Stomach (tissue), 8 donors: ENCODE measurements at regions not wholly inside any gene's neighbourhood (a gene's known extent, or its start where the extent isn't known, plus 50 kb on each side); places are given as distances from the start of the nearest gene placed in this dataset.
A peak's percentile ranks its signal among the peaks of the same experiment; 100 is the strongest.

Source experiments
- DNase-seq, 2 donors: peaks; one replicate each; pipeline versions ENCODE4 v3.0.0 to v3.0.0-alpha.2; 2013 to 2019
- H3K27ac ChIP-seq, 5 donors: fragments of 200-600 bp in 4 of 5; sonication (generic) in 4 of 5; one replicate each; pipeline ENCODE4 v1.5.1; 2013 to 2019; ENCODE audit warnings: mild to moderate bottlenecking in 1 of 5, moderate library complexity in 1 of 5
- H3K27me3 ChIP-seq, 3 donors: fragments of 200-600 bp; sonication (generic); one replicate each; pipeline ENCODE4 v1.5.1; 2017 to 2019; ENCODE audit warnings: mixed run types in 1 of 3
- H3K36me3 ChIP-seq, 4 donors: fragments of 200-600 bp; sonication (generic); 1 replicate in 3 of 4; 2 replicates in 1 of 4; pipeline ENCODE4 v1.5.1; 2016 to 2019
- H3K4me1 ChIP-seq, 4 donors: fragments of 200-600 bp; sonication (generic); one replicate each; pipeline ENCODE4 v1.5.1; 2016 to 2019
- H3K4me3 ChIP-seq, 4 donors: fragments of 200-600 bp; sonication (generic) in 3 of 4; one replicate each; pipeline ENCODE4 v1.5.1; 2016 to 2019; ENCODE audit warnings: mild to moderate bottlenecking in 1 of 4
- H3K9me3 ChIP-seq, 4 donors: fragments of 200-600 bp; sonication (generic); one replicate each; pipeline ENCODE4 v1.5.1; 2016 to 2019
- CTCF ChIP-seq, 7 experiments: fragments of 450-650 bp in 4 of 7; fragments of 200-600 bp in 3 of 7; sonication (generic) in 3 of 7; IDR thresholded peaks; one replicate each; pipeline ENCODE4 v1.5.1; 2016 to 2019; ENCODE audit warnings: antibody characterized with exemption in 7 of 7, control low read depth in 2 of 7, mild to moderate bottlenecking in 1 of 7
- EP300 ChIP-seq: sonication (generic); formaldehyde crosslinking; IDR thresholded peaks from one replicate; pipeline ENCODE4 v1.6.1; 2017; ENCODE audit warnings: antibody characterized with exemption
- POLR2A ChIP-seq, 4 donors: fragments of 450-650 bp; IDR thresholded peaks; one replicate each; pipeline ENCODE4 v1.6.1; 2016; ENCODE audit warnings: antibody characterized with exemption in 4 of 4, control low read depth in 2 of 4, mild to moderate bottlenecking in 1 of 4, moderate library complexity in 1 of 4
- POLR2AphosphoS5 ChIP-seq, 3 donors: sonication (generic); formaldehyde crosslinking; IDR thresholded peaks; one replicate each; pipeline ENCODE4 v1.6.1; 2016; ENCODE audit warnings: antibody characterized with exemption in 3 of 3
- WGBS, 5 donors: extraction: QIAGEN DNeasy Blood & Tissue Kit in 3 of 5; methylation state at CpG; one replicate each; pipeline versions ENCODE4 v1.1.5 to v1.1.7; 2013 to 2018; 5-methylcytosine and 5-hydroxymethylcytosine counted together
- intact Hi-C: fragments of 100-400 bp; cut with DNase I; formaldehyde crosslinking; loops from one replicate; pipeline ENCODE4 v1.15.1; 2023; ENCODE audit warnings: low total_unique reads
- donor health status: healthy with polysubstance abuse.
- donor health status: Bipolar disorder and iron deficiency.
- donor health status: healthy.

GRCh38 chr2:3954261-3954660, 250.9 kb downstream of the DCDC2C start:
- intact Hi-C loops: no loop called here
- no peak for TF ChIP-seq POLR2A (IDR thresholded peaks at IDR 0.05)
- 50 to 69% (median 60%) methylated on average over 5 of the region's 5 CpGs for WGBS, 5 donors

GRCh38 chr2:3956406-3956805, 253.0 kb downstream of the DCDC2C start:
- intact Hi-C loops: no loop called here
- Histone ChIP-seq H3K4me3 (no peak overlapping the region), H3K36me3 (no peaks in the 10 kb centered on the region), H3K27ac (no peak overlapping the region), H3K4me1 (no peaks in the 10 kb centered on the region), H3K27me3 (no peaks in the 10 kb centered on the region), H3K9me3 (peaks cover 0 to 5% (median 2%) of the 10 kb centered on the region in 4 donors)
- WGBS, 5 donors: 59 to 71% (median 65%) methylated on average over 8 of the region's 8 CpGs
- DNase-seq: no peak
- TF ChIP-seq POLR2A (IDR thresholded peaks at IDR 0.05): no peak
- no peak for TF ChIP-seq EP300
- TF ChIP-seq CTCF (IDR thresholded peaks at IDR 0.05): no peak
- TF ChIP-seq POLR2AphosphoS5 (IDR thresholded peaks at IDR 0.05): no peak

More at GRCh38 chr2:3954261-3954660, 250.9 kb downstream of the DCDC2C start:
- Histone ChIP-seq H3K4me3 (no peak overlapping the region), H3K4me1 (no peaks in the 10 kb centered on the region), H3K9me3 (peaks cover 0 to 11% (median 8%) of the 10 kb centered on the region in 4 donors), H3K36me3 (no peaks in the 10 kb centered on the region), H3K27ac (no peak overlapping the region), H3K27me3 (peaks cover 0 to under 1% (median 0%) of the 10 kb centered on the region in 3 donors)
- peak in 1 of 2 donors; percentile 23 for DNase-seq

GRCh38 chr2:3956892-3957291, 253.5 kb downstream of the DCDC2C start:
- 83 to 88% (median 86%) methylated on average over 11 to 13 of the region's 13 CpGs for WGBS, 5 donors
- intact Hi-C loops: no loop called here
- no peak for TF ChIP-seq CTCF (IDR thresholded peaks at IDR 0.05)
- TF ChIP-seq POLR2A (IDR thresholded peaks at IDR 0.05): no peak
- no peak for TF ChIP-seq EP300
- TF ChIP-seq POLR2AphosphoS5 (IDR thresholded peaks at IDR 0.05): no peak
- H3K36me3 ChIP-seq: no peaks in the 10 kb centered on the region
- no peak overlapping the region for H3K4me3 ChIP-seq
- no peaks in the 10 kb centered on the region for H3K9me3 ChIP-seq
- no peaks in the 10 kb centered on the region for H3K27me3 ChIP-seq
- no peak for DNase-seq
- no peaks in the 10 kb centered on the region for H3K4me1 ChIP-seq
- H3K27ac ChIP-seq: no peak overlapping the region

- WGBS, 5 donors: 61 to 76% (median 66%) methylated on average over 9 of the region's 9 CpGs
- H3K4me3 ChIP-seq: no peak overlapping the region
- DNase-seq: no peak
- intact Hi-C loops: no loop called here
- no peak overlapping the region for H3K27ac ChIP-seq
- no peaks in the 10 kb centered on the region for H3K4me1 ChIP-seq
- H3K27me3 ChIP-seq: no peaks in the 10 kb centered on the region
- TF ChIP-seq CTCF (IDR thresholded peaks at IDR 0.05) (no peak), POLR2A (IDR thresholded peaks at IDR 0.05) (no peak), POLR2AphosphoS5 (IDR thresholded peaks at IDR 0.05) (no peak), EP300 (no peak)
- H3K36me3 ChIP-seq: no peaks in the 10 kb centered on the region
- no peaks in the 10 kb centered on the region for H3K9me3 ChIP-seq
Measured at GRCh38 chr2:3958465-3958864, 255.1 kb downstream of the DCDC2C start.

- DNase-seq: no peak
- Histone ChIP-seq H3K4me3 (no peak overlapping the region), H3K27me3 (no peaks in the 10 kb centered on the region), H3K36me3 (no peaks in the 10 kb centered on the region), H3K9me3 (no peaks in the 10 kb centered on the region), H3K27ac (no peak overlapping the region), H3K4me1 (no peaks in the 10 kb centered on the region)
- WGBS, 5 donors: 53 to 59% (median 57%) methylated on average over 13 of the region's 13 CpGs
- intact Hi-C loops: no loop called here
- no peak for TF ChIP-seq EP300
- no peak for TF ChIP-seq POLR2AphosphoS5 (IDR thresholded peaks at IDR 0.05)
Measured at GRCh38 chr2:3958969-3959368, 255.6 kb downstream of the DCDC2C start.
